ENCODE measurements at regions not wholly inside any gene's neighbourhood (a gene's known extent, or its start where the extent isn't known, plus 50 kb on each side); places are given as distances from the start of the nearest gene placed in this dataset.

DNA sequence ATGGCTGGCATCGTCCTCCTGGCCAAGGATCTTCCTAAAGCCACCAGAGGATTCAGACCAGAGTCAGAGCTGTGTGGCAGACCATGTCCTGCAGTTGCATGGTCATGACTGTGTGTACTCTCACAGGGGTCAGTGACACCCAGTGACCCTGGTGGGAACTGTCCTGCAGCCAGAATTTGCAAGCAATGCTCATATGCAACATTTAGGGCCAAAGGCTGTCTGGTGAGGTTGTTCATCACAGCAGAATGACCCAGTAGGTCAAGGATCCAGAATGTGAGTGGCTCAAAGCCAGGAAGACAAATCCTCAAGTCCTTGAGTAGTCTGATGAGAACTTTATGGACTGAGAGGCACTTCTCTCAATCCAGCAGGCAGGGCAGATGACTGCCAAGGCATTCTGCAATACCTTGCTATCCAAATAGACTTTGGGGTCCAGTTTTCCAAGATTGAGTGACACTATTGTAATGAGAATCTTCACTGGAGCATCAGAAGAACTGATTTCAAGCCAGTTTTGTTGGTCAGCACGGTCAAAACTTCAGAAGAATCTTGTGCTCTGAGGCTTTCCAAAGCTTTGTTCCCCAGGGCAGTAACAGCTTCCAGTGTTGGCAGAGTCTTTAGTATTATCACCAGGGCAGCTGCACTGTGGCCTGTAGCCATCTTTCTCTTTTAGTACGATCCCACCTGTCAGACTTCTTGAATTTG, 122.0 kb downstream of the PTCSC3 start:
- Histone ChIP-seq H3K27me3 (ENCODE audit: insufficient read depth, low read length, poor library complexity) (peaks cover 26% of the 10 kb centered on the region), H3K4me2 (ENCODE audit: insufficient read depth, low read length) (no peak overlapping the region), H3K79me2 (ENCODE audit: insufficient read depth, low read length) (no peaks in the 10 kb centered on the region), H3K4me1 (ENCODE audit: insufficient read depth, low read length) (no peaks in the 10 kb centered on the region), H4K20me1 (ENCODE audit: insufficient read depth, low read length) (no peaks in the 10 kb centered on the region), H3K27ac (ENCODE audit: low read length) (no peak overlapping the region), H3K9ac (ENCODE audit: low read depth, low read length) (no peak overlapping the region), H3K9me3 (ENCODE audit: insufficient read depth, low read length, severe bottlenecking) (no peaks in the 10 kb centered on the region), H3K36me3 (ENCODE audit: insufficient read depth, low read length) (no peaks in the 10 kb centered on the region), H2AFZ (ENCODE audit: low read depth, low read length) (no peak overlapping the region), H3K4me3 (ENCODE audit: low read depth in 1 of 2, low read length in 2 of 2) (no peak overlapping the region)
- no peak for DNase-seq
- TF ChIP-seq, protein P1, sequence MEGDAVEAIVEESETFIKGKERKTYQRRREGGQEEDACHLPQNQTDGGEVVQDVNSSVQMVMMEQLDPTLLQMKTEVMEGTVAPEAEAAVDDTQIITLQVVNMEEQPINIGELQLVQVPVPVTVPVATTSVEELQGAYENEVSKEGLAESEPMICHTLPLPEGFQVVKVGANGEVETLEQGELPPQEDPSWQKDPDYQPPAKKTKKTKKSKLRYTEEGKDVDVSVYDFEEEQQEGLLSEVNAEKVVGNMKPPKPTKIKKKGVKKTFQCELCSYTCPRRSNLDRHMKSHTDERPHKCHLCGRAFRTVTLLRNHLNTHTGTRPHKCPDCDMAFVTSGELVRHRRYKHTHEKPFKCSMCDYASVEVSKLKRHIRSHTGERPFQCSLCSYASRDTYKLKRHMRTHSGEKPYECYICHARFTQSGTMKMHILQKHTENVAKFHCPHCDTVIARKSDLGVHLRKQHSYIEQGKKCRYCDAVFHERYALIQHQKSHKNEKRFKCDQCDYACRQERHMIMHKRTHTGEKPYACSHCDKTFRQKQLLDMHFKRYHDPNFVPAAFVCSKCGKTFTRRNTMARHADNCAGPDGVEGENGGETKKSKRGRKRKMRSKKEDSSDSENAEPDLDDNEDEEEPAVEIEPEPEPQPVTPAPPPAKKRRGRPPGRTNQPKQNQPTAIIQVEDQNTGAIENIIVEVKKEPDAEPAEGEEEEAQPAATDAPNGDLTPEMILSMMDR (IDR thresholded peaks at IDR 0.05; ENCODE audit: borderline replicate concordance, extremely low read depth, low read length, poor library complexity, severe bottlenecking) = no peak
- TF ChIP-seq EZH2 (IDR thresholded peaks at IDR 0.05; ENCODE audit: borderline replicate concordance, low read depth, low read length, severe bottlenecking) = no peak
- no peak for ATAC-seq (ENCODE audit: insufficient read depth, low read depth)

DNA sequence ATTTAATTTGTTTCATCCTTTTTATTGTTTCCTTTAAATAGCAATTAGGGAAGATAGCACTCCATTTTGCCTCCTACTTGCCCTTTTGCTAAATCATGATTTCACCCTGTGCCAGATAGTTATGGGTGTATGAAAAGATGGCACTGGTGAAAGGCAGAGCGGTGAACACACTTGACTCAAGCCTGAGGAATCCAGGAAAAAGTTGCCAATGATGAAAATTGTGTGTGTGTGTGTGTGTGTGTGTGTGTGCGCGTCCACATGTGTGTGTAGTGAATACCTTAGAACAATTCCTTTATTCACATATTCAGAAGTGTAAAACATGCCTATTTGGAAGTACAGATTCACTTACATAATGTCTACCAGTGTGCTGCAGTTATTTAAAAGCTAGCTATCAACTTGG, 123.8 kb downstream of the PTCSC3 start:
- DNase-seq = no peak
- H3K9ac ChIP-seq (ENCODE audit: low read depth, low read length) = no peak overlapping the region
- H3K36me3 ChIP-seq (ENCODE audit: insufficient read depth, low read length) = no peaks in the 10 kb centered on the region
- H3K27ac ChIP-seq (ENCODE audit: low read length) = no peak overlapping the region
- no peak overlapping the region for H2AFZ ChIP-seq (ENCODE audit: low read depth, low read length)
- H3K9me3 ChIP-seq (ENCODE audit: insufficient read depth, low read length, severe bottlenecking) = no peaks in the 10 kb centered on the region
- no peak overlapping the region for H3K4me2 ChIP-seq (ENCODE audit: insufficient read depth, low read length)
- no peaks in the 10 kb centered on the region for H3K79me2 ChIP-seq (ENCODE audit: insufficient read depth, low read length)
- peaks cover 20% of the 10 kb centered on the region for H3K27me3 ChIP-seq (ENCODE audit: insufficient read depth, low read length, poor library complexity)
- H4K20me1 ChIP-seq (ENCODE audit: insufficient read depth, low read length) = no peaks in the 10 kb centered on the region
- no peak for ATAC-seq (ENCODE audit: insufficient read depth, low read depth)
- no peak overlapping the region for H3K4me3 ChIP-seq (ENCODE audit: low read depth in 1 of 2, low read length in 2 of 2)
- TF ChIP-seq EZH2 (IDR thresholded peaks at IDR 0.05; ENCODE audit: borderline replicate concordance, low read depth, low read length, severe bottlenecking) = no peak
- TF ChIP-seq, protein P1 (IDR thresholded peaks at IDR 0.05; ENCODE audit: borderline replicate concordance, extremely low read depth, low read length, poor library complexity, severe bottlenecking) = no peak
- no peaks in the 10 kb centered on the region for H3K4me1 ChIP-seq (ENCODE audit: insufficient read depth, low read length)

DNA sequence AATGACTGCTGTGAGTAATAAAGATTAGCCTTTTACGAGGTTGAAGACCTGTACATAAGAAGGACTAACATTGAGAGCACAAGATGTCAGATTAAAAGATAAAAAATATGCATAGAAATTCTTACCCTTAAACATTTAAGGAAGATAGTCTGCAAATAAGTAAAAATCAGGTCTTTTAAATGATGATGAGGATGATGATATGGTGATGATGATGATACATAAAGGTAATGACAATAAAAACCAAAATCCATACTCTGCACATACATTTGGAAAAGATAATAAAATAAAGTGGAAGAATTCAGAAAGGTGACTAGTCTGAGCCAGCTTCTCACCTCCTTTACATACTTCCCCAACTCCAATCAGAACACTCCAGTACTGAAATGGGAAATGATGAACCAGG, 124.5 kb downstream of the PTCSC3 start:
- no peaks in the 10 kb centered on the region for H3K36me3 ChIP-seq (ENCODE audit: insufficient read depth, low read length)
- no peak for ATAC-seq (ENCODE audit: insufficient read depth, low read depth)
- H3K4me1 ChIP-seq (ENCODE audit: insufficient read depth, low read length) = no peaks in the 10 kb centered on the region
- peaks cover 19% of the 10 kb centered on the region for H3K27me3 ChIP-seq (ENCODE audit: insufficient read depth, low read length, poor library complexity)
- no peak for TF ChIP-seq EZH2 (IDR thresholded peaks at IDR 0.05; ENCODE audit: borderline replicate concordance, low read depth, low read length, severe bottlenecking)
- TF ChIP-seq, protein P1 (IDR thresholded peaks at IDR 0.05; ENCODE audit: borderline replicate concordance, extremely low read depth, low read length, poor library complexity, severe bottlenecking) = no peak
- H3K27ac ChIP-seq (ENCODE audit: low read length) = no peak overlapping the region
- no peak overlapping the region for H3K4me2 ChIP-seq (ENCODE audit: insufficient read depth, low read length)
- no peaks in the 10 kb centered on the region for H3K9me3 ChIP-seq (ENCODE audit: insufficient read depth, low read length, severe bottlenecking)
- no peak overlapping the region for H2AFZ ChIP-seq (ENCODE audit: low read depth, low read length)
- H3K9ac ChIP-seq (ENCODE audit: low read depth, low read length) = no peak overlapping the region
- no peak for DNase-seq
- H3K79me2 ChIP-seq (ENCODE audit: insufficient read depth, low read length) = no peaks in the 10 kb centered on the region
- H4K20me1 ChIP-seq (ENCODE audit: insufficient read depth, low read length) = no peaks in the 10 kb centered on the region
- no peak overlapping the region for H3K4me3 ChIP-seq (ENCODE audit: low read depth in 1 of 2, low read length in 2 of 2)
